Osteoblast (primary cell): ENCODE measurements at regions not wholly inside any gene's neighbourhood (a gene's known extent, or its start where the extent isn't known, plus 50 kb on each side); places are given as distances from the start of the nearest gene placed in this dataset.

ENCODE experiments used
- DNase-seq: peaks from one replicate; pipeline ENCODE4 v3.0.0; 2011; ENCODE audit warnings: low spot score, mixed read lengths; ENCODE audit not compliant: insufficient read length; ENCODE audit errors: missing footprints
- H2AFZ ChIP-seq: 2 replicates; pipeline ENCODE4 v1.6.0; 2011; ENCODE audit warnings: mild to moderate bottlenecking, low read length
- H3K27ac ChIP-seq: 2 replicates; pipeline ENCODE4 v1.5.1; 2011; ENCODE audit warnings: mild to moderate bottlenecking, low read depth, low read length, moderate library complexity
- H3K27me3 ChIP-seq: 2 replicates; pipeline ENCODE4 v1.6.0; 2012; ENCODE audit warnings: mild to moderate bottlenecking, control low read depth, inconsistent platforms, low read length, moderate library complexity; ENCODE audit not compliant: insufficient read depth
- H3K36me3 ChIP-seq: 2 replicates; pipeline ENCODE4 v1.5.1; 2011; ENCODE audit warnings: mild to moderate bottlenecking, low read length, control low read depth, moderate library complexity; ENCODE audit not compliant: insufficient read depth
- H3K4me1 ChIP-seq: 2 replicates; pipeline ENCODE4 v1.5.1; 2011; ENCODE audit warnings: mild to moderate bottlenecking, low read length, control low read depth, moderate library complexity; ENCODE audit not compliant: insufficient read depth
- H3K4me2 ChIP-seq: 2 replicates; pipeline ENCODE4 v1.6.0; 2011; ENCODE audit warnings: mild to moderate bottlenecking, low read length; ENCODE audit not compliant: insufficient read depth
- H3K4me3 ChIP-seq: fragments of 200-600 bp; sonication (generic); 3 replicates; pipeline ENCODE4 v1.5.1; 2012; ENCODE audit warnings: mild to moderate bottlenecking, low read length, inconsistent platforms; ENCODE audit not compliant: insufficient read depth
- H3K79me2 ChIP-seq: 2 replicates; pipeline ENCODE4 v1.6.0; 2012; ENCODE audit warnings: mild to moderate bottlenecking, low read length, control low read depth, inconsistent platforms; ENCODE audit not compliant: insufficient read depth
- H3K9me3 ChIP-seq: 2 replicates; pipeline ENCODE4 v1.5.1; 2011; ENCODE audit warnings: low read depth, low read length, control low read depth
- H4K20me1 ChIP-seq: 2 replicates; pipeline ENCODE4 v1.6.0; 2012; ENCODE audit warnings: mild to moderate bottlenecking, low read length, control low read depth; ENCODE audit not compliant: insufficient read depth
- TF ChIP-seq, protein P1 (sequence below): IDR thresholded peaks from 2 replicates; pipeline ENCODE4 v1.5.1; 2011; ENCODE audit warnings: mild to moderate bottlenecking, low read depth, low read length, moderate library complexity; ENCODE audit errors: extremely low read depth

DNA sequence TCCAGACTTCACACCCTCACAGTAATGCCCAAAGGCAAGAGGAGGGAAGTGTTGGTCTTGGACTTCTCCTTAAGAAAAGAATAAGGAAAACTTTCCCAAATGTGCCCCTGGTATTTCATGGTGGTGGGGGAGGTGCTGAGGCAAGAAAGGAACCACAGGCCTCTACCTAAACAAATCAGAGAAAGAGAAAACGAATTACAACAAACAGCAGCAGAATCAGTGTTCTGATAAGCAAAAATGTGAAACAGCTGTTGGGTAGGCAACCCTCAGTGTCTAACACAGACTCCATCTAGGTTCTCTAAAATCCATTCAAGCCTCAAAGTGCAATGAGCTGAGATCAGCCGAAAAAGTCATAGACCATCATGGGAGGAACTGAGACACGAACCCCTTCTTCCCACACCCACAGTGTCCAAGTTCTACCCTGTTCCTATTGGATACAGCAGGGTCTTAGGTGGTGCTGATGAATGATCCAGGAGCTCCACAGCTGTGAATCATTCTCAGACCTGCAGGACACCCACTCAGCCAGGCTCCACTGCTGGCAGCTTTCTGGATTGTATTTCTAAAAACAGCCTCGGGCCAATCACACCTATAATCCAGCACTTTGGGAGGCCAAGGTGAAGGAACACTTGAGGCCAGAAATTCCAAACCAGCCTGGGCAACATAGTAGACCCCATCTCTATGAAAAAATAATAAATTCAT, 149.1 kb downstream of the PLPP3 start:
- Histone ChIP-seq H3K4me2 (no peak overlapping the region), H3K27me3 (no peaks in the 10 kb centered on the region), H3K27ac (no peak overlapping the region), H3K9me3 (no peaks in the 10 kb centered on the region), H3K4me3 (no peak overlapping the region), H2AFZ (no peak overlapping the region), H3K4me1 (no peaks in the 10 kb centered on the region), H4K20me1 (no peaks in the 10 kb centered on the region), H3K79me2 (no peaks in the 10 kb centered on the region), H3K36me3 (no peaks in the 10 kb centered on the region)
- TF ChIP-seq, protein P1, sequence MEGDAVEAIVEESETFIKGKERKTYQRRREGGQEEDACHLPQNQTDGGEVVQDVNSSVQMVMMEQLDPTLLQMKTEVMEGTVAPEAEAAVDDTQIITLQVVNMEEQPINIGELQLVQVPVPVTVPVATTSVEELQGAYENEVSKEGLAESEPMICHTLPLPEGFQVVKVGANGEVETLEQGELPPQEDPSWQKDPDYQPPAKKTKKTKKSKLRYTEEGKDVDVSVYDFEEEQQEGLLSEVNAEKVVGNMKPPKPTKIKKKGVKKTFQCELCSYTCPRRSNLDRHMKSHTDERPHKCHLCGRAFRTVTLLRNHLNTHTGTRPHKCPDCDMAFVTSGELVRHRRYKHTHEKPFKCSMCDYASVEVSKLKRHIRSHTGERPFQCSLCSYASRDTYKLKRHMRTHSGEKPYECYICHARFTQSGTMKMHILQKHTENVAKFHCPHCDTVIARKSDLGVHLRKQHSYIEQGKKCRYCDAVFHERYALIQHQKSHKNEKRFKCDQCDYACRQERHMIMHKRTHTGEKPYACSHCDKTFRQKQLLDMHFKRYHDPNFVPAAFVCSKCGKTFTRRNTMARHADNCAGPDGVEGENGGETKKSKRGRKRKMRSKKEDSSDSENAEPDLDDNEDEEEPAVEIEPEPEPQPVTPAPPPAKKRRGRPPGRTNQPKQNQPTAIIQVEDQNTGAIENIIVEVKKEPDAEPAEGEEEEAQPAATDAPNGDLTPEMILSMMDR, result no peak
- no peak for DNase-seq

DNA sequence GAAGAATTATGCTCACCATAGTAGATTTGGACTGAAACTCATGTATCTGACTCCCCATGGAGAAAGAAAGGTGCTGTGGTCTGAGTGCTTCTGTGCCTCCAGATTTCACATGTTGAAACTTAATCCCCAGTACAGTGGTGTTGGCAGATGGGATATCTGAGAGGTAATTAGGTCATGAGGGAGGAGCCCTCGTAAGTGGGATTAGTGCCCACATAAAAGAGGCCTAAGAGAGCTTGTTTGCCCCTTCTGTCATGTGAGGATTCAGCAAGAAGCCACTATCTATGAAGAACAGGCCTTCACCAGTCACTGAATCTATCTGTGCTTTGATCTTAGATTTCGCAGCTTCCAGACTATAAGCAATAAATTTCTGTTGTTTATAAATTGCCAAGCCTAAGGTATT, 150.1 kb downstream of the PLPP3 start:
- no peaks in the 10 kb centered on the region for H3K79me2 ChIP-seq
- H3K4me3 ChIP-seq, result no peak overlapping the region
- H4K20me1 ChIP-seq, result no peaks in the 10 kb centered on the region
- no peak overlapping the region for H3K27ac ChIP-seq
- no peaks in the 10 kb centered on the region for H3K27me3 ChIP-seq
- no peaks in the 10 kb centered on the region for H3K36me3 ChIP-seq
- DNase-seq, result no peak
- no peak overlapping the region for H3K4me2 ChIP-seq
- TF ChIP-seq, protein P1, result no peak
- no peaks in the 10 kb centered on the region for H3K9me3 ChIP-seq
- no peak overlapping the region for H2AFZ ChIP-seq
- no peaks in the 10 kb centered on the region for H3K4me1 ChIP-seq

DNA sequence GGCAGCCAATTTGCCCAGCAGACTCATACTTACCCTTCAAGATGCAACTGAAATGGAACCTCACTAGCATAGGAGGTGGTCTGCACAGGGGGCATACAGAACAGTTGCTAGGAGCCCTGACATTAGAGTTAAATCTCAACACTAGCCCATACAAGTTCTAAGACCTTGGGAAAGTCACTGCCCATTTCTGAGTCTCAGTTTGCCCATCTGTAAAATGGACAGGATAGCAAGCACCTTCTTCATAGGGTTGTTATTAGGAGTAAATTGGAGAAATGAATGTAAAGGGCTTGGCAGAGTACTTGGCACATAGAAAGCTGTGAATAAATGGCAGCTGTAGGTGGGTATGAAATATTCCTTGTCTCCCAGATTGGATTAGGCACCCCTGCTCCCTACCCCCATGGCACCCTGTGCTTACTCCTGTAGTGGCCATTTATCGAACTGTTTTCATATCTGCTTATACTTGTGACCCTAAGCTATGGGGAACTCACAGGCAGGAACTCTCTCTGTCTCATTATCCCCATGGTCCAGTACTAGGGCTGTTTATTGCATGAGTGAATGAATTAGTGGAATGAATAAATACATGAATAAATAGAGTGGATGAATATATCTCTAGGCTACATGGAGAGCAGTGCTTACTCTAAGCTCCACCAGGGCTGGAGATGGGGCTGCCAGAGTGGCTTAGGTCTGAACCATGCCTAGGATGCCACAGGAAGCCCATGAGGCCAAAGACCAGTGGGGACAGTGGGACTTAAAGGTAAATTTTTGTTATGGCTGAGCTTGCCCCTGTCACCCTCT, 152.6 kb downstream of the PLPP3 start:
- H3K27ac ChIP-seq, result no peak overlapping the region
- no peaks in the 10 kb centered on the region for H3K36me3 ChIP-seq
- TF ChIP-seq, protein P1, result no peak
- no peak overlapping the region for H3K4me2 ChIP-seq
- H3K79me2 ChIP-seq, result no peaks in the 10 kb centered on the region
- no peaks in the 10 kb centered on the region for H4K20me1 ChIP-seq
- no peak overlapping the region for H3K4me3 ChIP-seq
- no peaks in the 10 kb centered on the region for H3K9me3 ChIP-seq
- no peaks in the 10 kb centered on the region for H3K27me3 ChIP-seq
- H3K4me1 ChIP-seq, result no peaks in the 10 kb centered on the region
- no peak for DNase-seq
- H2AFZ ChIP-seq, result no peak overlapping the region

DNA sequence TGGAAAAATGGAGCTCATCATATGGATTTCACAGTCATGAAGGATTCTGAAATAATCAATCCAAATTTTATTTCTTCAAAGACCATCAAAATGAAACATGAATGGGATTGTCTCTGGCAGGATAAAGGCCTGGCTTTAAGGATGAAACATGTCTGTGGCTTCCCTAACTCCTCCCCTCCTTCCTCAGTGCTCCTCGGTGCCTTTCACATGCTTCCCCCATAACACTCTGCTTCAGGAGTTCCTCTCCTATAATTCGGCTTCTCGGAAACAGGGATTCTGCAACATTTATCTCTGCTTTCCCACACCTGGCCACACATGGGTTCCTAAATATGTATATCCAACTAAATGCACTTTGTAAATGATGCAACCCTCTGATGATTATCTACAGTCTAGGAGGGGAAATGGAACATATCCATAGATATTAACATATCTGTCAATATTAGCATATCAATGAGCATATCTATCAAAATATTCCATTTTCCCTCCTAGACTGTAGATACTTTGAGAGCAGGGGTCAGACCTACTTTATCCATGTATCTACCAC, 153.8 kb downstream of the PLPP3 start:
- Histone ChIP-seq H4K20me1 (no peaks in the 10 kb centered on the region), H3K36me3 (no peaks in the 10 kb centered on the region), H3K4me3 (no peak overlapping the region), H3K9me3 (no peaks in the 10 kb centered on the region), H3K27ac (no peak overlapping the region), H2AFZ (no peak overlapping the region), H3K79me2 (no peaks in the 10 kb centered on the region), H3K27me3 (no peaks in the 10 kb centered on the region), H3K4me1 (no peaks in the 10 kb centered on the region), H3K4me2 (no peak overlapping the region)
- TF ChIP-seq, protein P1, result no peak
- DNase-seq, result no peak
